HCT116 (cell line): ENCODE measurements at regions not wholly inside any gene's neighbourhood (a gene's known extent, or its start where the extent isn't known, plus 50 kb on each side); places are given as distances from the start of the nearest gene placed in this dataset.
"Not testable (repeated sequence)": the region's sequence is repeated elsewhere in the genome, so short reads cannot be mapped to it uniquely, and the experiment has no call there.

Source experiments
- ATAC-seq: fragments of 200-7000 bp; cut with Tn5 transposase; 2 replicates; pipeline ENCODE4 v1.9.1; 2020; ENCODE audit warnings: mild to moderate bottlenecking, moderate library complexity
- BruUV-seq: library from RNA; stranded (reverse); fragments of 400-500 nt; replicated peaks from 2 replicates; lab custom pipeline; 2021; lab: Mats Ljungman, UMichigan
- CTCF ChIA-PET: fragments of 300-600 bp; sonication (Branson Sonifier 250); formaldehyde crosslinking; loops from one replicate; lab custom pipeline; 2021; ENCODE audit warnings: antibody characterized with exemption; lab: Charles Lee
- POLR2A ChIA-PET: fragments of 300-600, 350-600 bp; sonication (Branson Sonifier 250); formaldehyde crosslinking; loops from one replicate; lab custom pipeline; 2021; ENCODE audit warnings: antibody characterized with exemption; lab: Charles Lee
- RAD21 ChIA-PET, 2 experiments: fragments of 300-600 bp; sonication (Branson Sonifier 250); formaldehyde crosslinking; loops; one replicate each; lab custom pipeline; 2023; ENCODE audit warnings: low total read pairs in 2 of 2; ENCODE audit not compliant: uncharacterized antibody in 2 of 2, unreplicated experiment in 2 of 2, low non-redundant PET in 1 of 2; lab: Charles Lee
- DNase-seq: peaks from one replicate; pipeline ENCODE4 v3.0.0-alpha.2; 2010; ENCODE audit warnings: low read depth, low spot score
- H2AFZ ChIP-seq: fragments of 200-600 bp; shearing (Covaris generic), sonication (generic); 2 replicates; pipeline ENCODE4 v1.6.1; 2017; ENCODE audit warnings: low read depth, mixed run types, mixed read lengths, antibody characterized with exemption, low read length; ENCODE audit not compliant: poor library complexity, severe bottlenecking
- H3K27ac ChIP-seq: 2 replicates; pipeline ENCODE4 v1.5.1; 2012; ENCODE audit warnings: low read depth, low read length
- H3K27me3 ChIP-seq: fragments of 200-600 bp; sonication (generic); 2 replicates; pipeline ENCODE4 v1.6.1; 2016; ENCODE audit warnings: mixed run types, low read length, mixed read lengths; ENCODE audit not compliant: insufficient read depth
- H3K36me3 ChIP-seq, 2 experiments: fragments of 200-500 bp in 1 of 2; fragments of 200-600 bp in 1 of 2; sonication (Bioruptor generic) in 1 of 2; sonication (generic) in 1 of 2; 2 replicates each; pipeline versions ENCODE4 v1.5.1 to v1.6.1; 2014 to 2016; ENCODE audit warnings: low read length in 2 of 2, inconsistent platforms in 1 of 2, mixed read lengths in 1 of 2, mixed run types in 1 of 2; ENCODE audit not compliant: insufficient read depth in 2 of 2, control insufficient read depth in 1 of 2
- H3K4me1 ChIP-seq, 2 experiments: fragments of 200-600 bp in 1 of 2; sonication (generic) in 1 of 2; 2 replicates each; pipeline versions ENCODE4 v1.5.1 to v1.6.1; 2012 to 2017; ENCODE audit warnings: low read length in 2 of 2, inconsistent platforms in 1 of 2, mild to moderate bottlenecking in 1 of 2, mixed read lengths in 1 of 2, mixed run types in 1 of 2, moderate library complexity in 1 of 2; ENCODE audit not compliant: insufficient read depth in 2 of 2, control insufficient read depth in 1 of 2
- H3K4me2 ChIP-seq: fragments of 200-600 bp; sonication (generic); 2 replicates; pipeline ENCODE4 v1.6.1; 2017; ENCODE audit warnings: mixed run types, low read length, mixed read lengths
- H3K4me3 ChIP-seq, 2 experiments: fragments of 200-600 bp in 1 of 2; sonication (generic) in 1 of 2; replicated peaks in 1 of 2; 2 replicates each; pipeline ENCODE4 v1.5.1; 2011 to 2016; ENCODE audit warnings: low read length in 2 of 2, control low read depth in 1 of 2, low read depth in 1 of 2, mild to moderate bottlenecking in 1 of 2, mixed read lengths in 1 of 2, mixed run types in 1 of 2
- H3K79me2 ChIP-seq: fragments of 200-600 bp; sonication (generic); 2 replicates; pipeline ENCODE4 v1.6.1; 2017; ENCODE audit warnings: mild to moderate bottlenecking, mixed run types, low read length, moderate library complexity, mixed read lengths; ENCODE audit not compliant: insufficient read depth
- H3K9ac ChIP-seq: fragments of 200-600 bp; sonication (generic); 2 replicates; pipeline ENCODE4 v1.6.1; 2016; ENCODE audit warnings: low read length, mixed read lengths
- H3K9me2 ChIP-seq: fragments of 200-600 bp; sonication (generic), shearing (Covaris generic); 2 replicates; pipeline ENCODE4 v1.6.1; 2017; ENCODE audit warnings: mixed run types, mild to moderate bottlenecking, moderate library complexity; ENCODE audit not compliant: insufficient read depth
- H3K9me3 ChIP-seq, 2 experiments: fragments of 200-500 bp in 1 of 2; fragments of 200-600 bp in 1 of 2; sonication (Bioruptor generic) in 1 of 2; sonication (generic) in 1 of 2; 2 replicates each; pipeline ENCODE4 v1.6.1; 2014 to 2017; ENCODE audit warnings: low read length in 2 of 2, mixed read lengths in 2 of 2, inconsistent platforms in 1 of 2, low read depth in 1 of 2, mild to moderate bottlenecking in 1 of 2, mixed run types in 1 of 2, moderate library complexity in 1 of 2; ENCODE audit not compliant: control insufficient read depth in 1 of 2, insufficient read depth in 1 of 2
- H4K20me1 ChIP-seq: fragments of 200-600 bp; sonication (generic), shearing (Covaris generic); 2 replicates; pipeline ENCODE4 v1.6.1; 2017; ENCODE audit warnings: mixed run types, mild to moderate bottlenecking, moderate library complexity; ENCODE audit not compliant: insufficient read depth
- CBX3 ChIP-seq: IDR thresholded peaks from 2 replicates; pipeline ENCODE4 v1.6.1; 2012; ENCODE audit warnings: low read depth
- CEBPB ChIP-seq: IDR thresholded peaks from 2 replicates; pipeline ENCODE4 v1.6.1; 2012; ENCODE audit warnings: low read depth
- EGR1 ChIP-seq: IDR thresholded peaks from 2 replicates; pipeline ENCODE4 v1.6.1; 2012; ENCODE audit warnings: low read depth
- ELF1 ChIP-seq: IDR thresholded peaks from 2 replicates; pipeline ENCODE4 v1.6.1; 2012; ENCODE audit warnings: low read depth, borderline replicate concordance
- EZH2 ChIP-seq: fragments of 200-600 bp; sonication (generic); IDR thresholded peaks from 2 replicates; pipeline ENCODE4 v1.6.1; 2017; ENCODE audit warnings: antibody characterized with exemption, mixed run types
- FOSL1 ChIP-seq: IDR thresholded peaks from 2 replicates; pipeline ENCODE4 v1.6.1; 2012; ENCODE audit warnings: low read depth
- JUND ChIP-seq: IDR thresholded peaks from 2 replicates; pipeline ENCODE4 v1.6.1; 2012
- POLR2A ChIP-seq: IDR thresholded peaks from 2 replicates; pipeline ENCODE4 v1.7.0; 2011; ENCODE audit warnings: borderline replicate concordance; ENCODE audit not compliant: insufficient read depth, insufficient read length; ENCODE audit errors: extremely low read depth
- POLR2AphosphoS5 ChIP-seq: IDR thresholded peaks from 2 replicates; pipeline ENCODE4 v1.6.1; 2011; ENCODE audit warnings: mild to moderate bottlenecking, low read depth, low read length, moderate library complexity
- RAD21 ChIP-seq: IDR thresholded peaks from 2 replicates; pipeline ENCODE4 v1.6.1; 2012; ENCODE audit warnings: low read depth, mild to moderate bottlenecking
- SIN3A ChIP-seq: IDR thresholded peaks from 2 replicates; pipeline ENCODE4 v1.6.1; 2012; ENCODE audit warnings: low read depth
- SRF ChIP-seq: IDR thresholded peaks from 2 replicates; pipeline ENCODE4 v1.6.1; 2012; ENCODE audit warnings: low read depth
- TCF7L2 ChIP-seq: IDR thresholded peaks from 2 replicates; pipeline ENCODE4 v1.7.0; 2011; ENCODE audit warnings: borderline replicate concordance, inconsistent platforms; ENCODE audit not compliant: insufficient read depth, insufficient read length; ENCODE audit errors: extremely low read depth
- YY1 ChIP-seq: IDR thresholded peaks from 2 replicates; pipeline ENCODE4 v1.6.1; 2011; ENCODE audit warnings: low read length, low read depth, moderate library complexity, mild to moderate bottlenecking; ENCODE audit not compliant: insufficient replicate concordance; ENCODE audit errors: extremely low read depth
- ZNF274 ChIP-seq: fragments of 200-500 bp; sonication (Bioruptor generic); IDR thresholded peaks from 2 replicates; pipeline ENCODE4 v1.6.1; 2014; ENCODE audit warnings: mild to moderate bottlenecking, low read depth, low read length, inconsistent platforms
- intact Hi-C: fragments of 100-400 bp; cut with micrococcal nuclease; formaldehyde crosslinking; loops from 2 replicates; pipeline ENCODE4 v1.10.0; 2022
- TF ChIP-seq, protein P1 (sequence below), 3 experiments: fragments of 200-600 bp in 1 of 3; sonication (generic) in 1 of 3; IDR thresholded peaks in 2 of 3; conservative IDR thresholded peaks in 1 of 3; 2 replicates each; pipeline ENCODE4 v1.5.1; 2012 to 2017; ENCODE audit warnings: low read depth in 2 of 3, low read length in 2 of 3, antibody characterized with exemption in 1 of 3, borderline replicate concordance in 1 of 3, control low read depth in 1 of 3, mild to moderate bottlenecking in 1 of 3, mixed read lengths in 1 of 3, mixed run types in 1 of 3, moderate library complexity in 1 of 3; ENCODE audit not compliant: insufficient read depth in 1 of 3

DNA sequence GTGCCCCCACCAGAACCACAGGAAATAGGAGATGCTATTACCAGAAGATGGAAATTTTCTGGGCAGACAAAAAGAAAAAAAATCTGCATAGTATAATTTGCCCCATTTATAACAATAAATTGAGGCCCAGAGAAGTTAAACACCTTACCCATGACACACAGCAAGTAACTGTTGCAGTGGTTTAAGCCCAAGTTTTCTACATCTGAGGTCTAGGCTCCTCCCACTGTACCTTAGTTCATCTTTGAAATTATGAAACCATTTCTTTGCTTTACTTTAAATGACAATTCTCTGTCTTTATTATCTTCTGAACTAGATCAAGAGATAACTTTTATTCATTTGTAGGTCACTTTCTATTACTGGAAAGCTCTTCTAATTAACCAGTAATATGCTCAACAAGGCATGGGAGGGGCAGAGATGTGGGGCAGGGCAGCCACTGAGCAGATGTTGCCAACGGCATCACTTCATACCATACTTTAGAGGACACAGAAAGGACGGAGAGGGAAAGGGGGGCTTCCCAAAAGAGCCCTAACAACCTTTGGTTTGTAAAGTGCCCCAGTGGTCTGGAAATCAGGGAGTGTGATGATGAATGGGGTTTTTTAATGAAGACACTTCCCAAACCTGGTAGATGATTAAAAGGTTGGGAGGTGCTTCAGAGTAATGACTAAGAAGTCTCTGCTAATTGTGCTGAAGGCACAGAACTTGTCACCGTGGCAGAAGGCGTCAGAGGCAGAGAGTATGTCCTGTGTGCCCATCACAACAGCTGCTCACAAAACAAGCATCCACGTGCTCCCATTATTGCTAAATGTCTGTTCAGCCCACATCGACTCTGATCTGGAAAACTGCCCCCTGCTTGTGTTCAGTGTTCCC, 342.5 kb downstream of the SHQ1 start:
- no peak overlapping the region for H3K4me3 ChIP-seq
- H3K9ac ChIP-seq, result no peak overlapping the region
- no peaks in the 10 kb centered on the region for H3K9me2 ChIP-seq
- H3K36me3 ChIP-seq, result no peaks in the 10 kb centered on the region
- CTCF ChIA-PET, result no interaction called here
- TF ChIP-seq YY1, result no peak
- TF ChIP-seq SRF, result no peak
- no peak for TF ChIP-seq ZNF274
- TF ChIP-seq, protein P1, sequence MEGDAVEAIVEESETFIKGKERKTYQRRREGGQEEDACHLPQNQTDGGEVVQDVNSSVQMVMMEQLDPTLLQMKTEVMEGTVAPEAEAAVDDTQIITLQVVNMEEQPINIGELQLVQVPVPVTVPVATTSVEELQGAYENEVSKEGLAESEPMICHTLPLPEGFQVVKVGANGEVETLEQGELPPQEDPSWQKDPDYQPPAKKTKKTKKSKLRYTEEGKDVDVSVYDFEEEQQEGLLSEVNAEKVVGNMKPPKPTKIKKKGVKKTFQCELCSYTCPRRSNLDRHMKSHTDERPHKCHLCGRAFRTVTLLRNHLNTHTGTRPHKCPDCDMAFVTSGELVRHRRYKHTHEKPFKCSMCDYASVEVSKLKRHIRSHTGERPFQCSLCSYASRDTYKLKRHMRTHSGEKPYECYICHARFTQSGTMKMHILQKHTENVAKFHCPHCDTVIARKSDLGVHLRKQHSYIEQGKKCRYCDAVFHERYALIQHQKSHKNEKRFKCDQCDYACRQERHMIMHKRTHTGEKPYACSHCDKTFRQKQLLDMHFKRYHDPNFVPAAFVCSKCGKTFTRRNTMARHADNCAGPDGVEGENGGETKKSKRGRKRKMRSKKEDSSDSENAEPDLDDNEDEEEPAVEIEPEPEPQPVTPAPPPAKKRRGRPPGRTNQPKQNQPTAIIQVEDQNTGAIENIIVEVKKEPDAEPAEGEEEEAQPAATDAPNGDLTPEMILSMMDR (IDR thresholded peaks at IDR 0.05 in 2 of 3, conservative IDR thresholded peaks at IDR 0.05 in 1 of 3; ENCODE audit: borderline replicate concordance in 1 of 3, insufficient read depth in 1 of 3, low read depth in 2 of 3, low read length in 2 of 3), result no peak
- no peak for TF ChIP-seq POLR2A
- TF ChIP-seq JUND, result no peak
- TF ChIP-seq RAD21, result no peak
- TF ChIP-seq EZH2, result no peak
- TF ChIP-seq CBX3, result no peak
- no peak for TF ChIP-seq FOSL1
- TF ChIP-seq SIN3A, result no peak
- no peak for TF ChIP-seq CEBPB
- TF ChIP-seq TCF7L2, result no peak
- no peak for TF ChIP-seq POLR2AphosphoS5
- TF ChIP-seq EGR1, result no peak
- TF ChIP-seq ELF1, result no peak
- ATAC-seq (no peak), DNase-seq (no peak)
- no peaks in the 10 kb centered on the region for H3K9me3 ChIP-seq
- POLR2A ChIA-PET, result no interaction called here
- no peaks in the 10 kb centered on the region for H3K4me1 ChIP-seq
- BruUV-seq, result no TSS peak
- no peaks in the 10 kb centered on the region for H3K79me2 ChIP-seq
- intact Hi-C loops, result no loop called here
- H3K27ac ChIP-seq, result no peak overlapping the region
- no peaks in the 10 kb centered on the region for H3K27me3 ChIP-seq
- no peaks in the 10 kb centered on the region for H4K20me1 ChIP-seq
- H2AFZ ChIP-seq, result no peak overlapping the region
- RAD21 ChIA-PET, result no interaction called here
- no peak overlapping the region for H3K4me2 ChIP-seq

- intact Hi-C loops, ATAC-seq, DNase-seq, POLR2A ChIA-PET, H3K4me2 ChIP-seq, H3K4me3 ChIP-seq, H3K9me2 ChIP-seq, RAD21 ChIA-PET, H4K20me1 ChIP-seq, BruUV-seq, H3K4me1 ChIP-seq, H3K79me2 ChIP-seq, H3K27ac ChIP-seq, H3K9me3 ChIP-seq, H3K27me3 ChIP-seq, H3K36me3 ChIP-seq, CTCF ChIA-PET, H3K9ac ChIP-seq, H2AFZ ChIP-seq: not testable (repeated sequence)
Measured at GRCh38 chr3:72497501-72497900, 350.7 kb downstream of the SHQ1 start.
